A549 (cell line): ENCODE measurements at regions not wholly inside any gene's neighbourhood (a gene's known extent, or its start where the extent isn't known, plus 50 kb on each side); places are given as distances from the start of the nearest gene placed in this dataset.

Experiments
- ATAC-seq, 2 experiments: fragments of 200-7000 bp in 1 of 2; fragments of >200 bp in 1 of 2; cut with Nextera tagmentation in 1 of 2; cut with Tn5 transposase in 1 of 2; 3 replicates each; pipeline versions ENCODE4 v1.8.0 to v1.9.1; 2018 to 2020; ENCODE audit warnings: mild to moderate bottlenecking in 1 of 2, moderate library complexity in 1 of 2
- CTCF ChIA-PET: fragments of 300-600 bp; sonication (Branson Sonifier 250); formaldehyde crosslinking; extraction: SDS; loops from one replicate; lab custom pipeline; 2021; ENCODE audit warnings: antibody characterized with exemption, inconsistent platforms; lab: Yijun Ruan, JAX
- POLR2A ChIA-PET: fragments of 350-600 bp; formaldehyde crosslinking; extraction: SDS; loops from one replicate; lab custom pipeline; 2021; ENCODE audit warnings: antibody characterized with exemption, inconsistent platforms; lab: Yijun Ruan, JAX
- DNase-seq, 2 experiments: peaks; one replicate each; pipeline versions ENCODE4 v3.0.0 to v3.0.0-alpha.2; 2011 to 2016; ENCODE audit warnings: low read depth in 1 of 2, low spot score in 1 of 2
- FAIRE-seq: peaks from 2 replicates; lab custom pipeline; 2011; peaks lifted over from hg19 to GRCh38; lab: Jason Lieb, UNC
- H3K27ac ChIP-seq, 2 experiments: fragments of >200 bp; sonication (Bioruptor Twin); formaldehyde crosslinking; 3 replicates each; pipeline ENCODE4 v1.5.1; 2016 to 2017
- H3K4me1 ChIP-seq: fragments of >200 bp; sonication (Bioruptor Twin); formaldehyde crosslinking; 3 replicates; pipeline ENCODE4 v1.6.1; 2016
- H3K4me2 ChIP-seq: fragments of >200 bp; sonication (Bioruptor Twin); formaldehyde crosslinking; 3 replicates; pipeline ENCODE4 v1.6.1; 2016
- H3K4me3 ChIP-seq: fragments of >200 bp; sonication (Bioruptor Twin); formaldehyde crosslinking; 3 replicates; pipeline ENCODE4 v1.5.1; 2016
- H3K9me3 ChIP-seq: fragments of >200 bp; sonication (Bioruptor Twin); formaldehyde crosslinking; 3 replicates; pipeline ENCODE4 v1.6.1; 2016
- BHLHE40 ChIP-seq: IDR thresholded peaks from 2 replicates; pipeline ENCODE4 v1.6.1; 2012; ENCODE audit warnings: low read depth, low read length, inconsistent platforms
- CBX8 ChIP-seq: fragments of 200-600 bp; sonication (generic); IDR thresholded peaks from 2 replicates; pipeline ENCODE4 v1.6.1; 2016
- CEBPB ChIP-seq, 2 experiments: fragments of >200 bp in 1 of 2; sonication (Bioruptor Twin) in 1 of 2; formaldehyde crosslinking in 1 of 2; IDR thresholded peaks; 2 replicates each; pipeline ENCODE4 v1.6.1; 2012 to 2016
- CHD2 ChIP-seq: fragments of 150-350 bp; IDR thresholded peaks from 2 replicates; pipeline ENCODE4 v1.6.1; 2014; ENCODE audit warnings: low read length; ENCODE audit not compliant: partially characterized antibody
- CHD4 ChIP-seq: fragments of 200-600 bp; sonication (generic); IDR thresholded peaks from 2 replicates; pipeline ENCODE4 v1.6.1; 2016; ENCODE audit warnings: antibody characterized with exemption, mild to moderate bottlenecking, borderline replicate concordance
- EHMT2 ChIP-seq: fragments of 200-600 bp; sonication (generic); IDR thresholded peaks from 2 replicates; pipeline ENCODE4 v1.6.1; 2016; ENCODE audit warnings: antibody characterized with exemption, low read depth, mild to moderate bottlenecking, moderate library complexity
- EP300 ChIP-seq, 2 experiments: fragments of >200 bp; sonication (Bioruptor Twin); formaldehyde crosslinking; IDR thresholded peaks; 2 replicates in 1 of 2; 3 replicates in 1 of 2; pipeline ENCODE4 v1.6.1; 2016 to 2017
- FOSB ChIP-seq: fragments of 250-450 bp; sonication (Bioruptor Pico); IDR thresholded peaks from 2 replicates; pipeline ENCODE4 v1.5.0; 2020; ENCODE audit warnings: mild to moderate bottlenecking, moderate library complexity
- HDAC2 ChIP-seq: fragments of 200-600 bp; sonication (generic); IDR thresholded peaks from 2 replicates; pipeline ENCODE4 v1.6.1; 2016
- KDM1A ChIP-seq: fragments of 200-600 bp; sonication (generic); IDR thresholded peaks from 2 replicates; pipeline ENCODE4 v1.6.1; 2016; ENCODE audit warnings: low read depth, mild to moderate bottlenecking
- MAFK ChIP-seq: fragments of 450-650 bp; IDR thresholded peaks from 2 replicates; pipeline ENCODE4 v1.6.1; 2014; ENCODE audit not compliant: partially characterized antibody
- NR3C1 ChIP-seq: fragments of >200 bp; sonication (Bioruptor Twin); formaldehyde crosslinking; IDR thresholded peaks from 3 replicates; pipeline ENCODE4 v1.6.1; 2017
- PHF8 ChIP-seq: fragments of 200-600 bp; sonication (generic); IDR thresholded peaks from 2 replicates; pipeline ENCODE4 v1.6.1; 2016; ENCODE audit warnings: low read depth, mild to moderate bottlenecking, antibody characterized with exemption, moderate library complexity, borderline replicate concordance
- RNF2 ChIP-seq: fragments of 200-600 bp; sonication (generic); IDR thresholded peaks from 2 replicates; pipeline ENCODE4 v1.6.1; 2016; ENCODE audit warnings: low read depth, mild to moderate bottlenecking, antibody characterized with exemption, moderate library complexity, borderline replicate concordance
- ZC3H11A ChIP-seq: fragments of 450-650 bp; IDR thresholded peaks from 2 replicates; pipeline ENCODE4 v1.6.1; 2014; ENCODE audit warnings: antibody characterized with exemption, mild to moderate bottlenecking
- ZFP36 ChIP-seq: fragments of 450-650 bp; IDR thresholded peaks from 2 replicates; pipeline ENCODE4 v1.6.1; 2014; ENCODE audit warnings: borderline replicate concordance; ENCODE audit not compliant: partially characterized antibody
- ZSCAN20 ChIP-seq: fragments of 250-450 bp; sonication (Bioruptor Pico); IDR thresholded peaks from 2 replicates; pipeline ENCODE4 v1.8.0; 2022; ENCODE audit warnings: mild to moderate bottlenecking, moderate library complexity
- WGBS: methylation state at CpG from one replicate; pipeline ENCODE4 v1.1.6; 2017; ENCODE audit errors: missing lambda C conversion rate; 5-methylcytosine and 5-hydroxymethylcytosine counted together
- TF ChIP-seq, protein P1 (sequence below): fragments of 200-600 bp; sonication (generic); IDR thresholded peaks from 2 replicates; pipeline ENCODE4 v1.6.1; 2016; ENCODE audit warnings: antibody characterized with exemption, mild to moderate bottlenecking, moderate library complexity
- TF ChIP-seq, protein P2 (sequence below): fragments of 250-450 bp; sonication (Bioruptor Pico); IDR thresholded peaks from 2 replicates; pipeline ENCODE4 v1.5.0; 2021; ENCODE audit warnings: mild to moderate bottlenecking, moderate library complexity, borderline replicate concordance
- TF ChIP-seq, protein P3 (sequence below): fragments of 450-650 bp; IDR thresholded peaks from 2 replicates; pipeline ENCODE4 v1.6.1; 2014; ENCODE audit warnings: antibody characterized with exemption
- TF ChIP-seq, protein P4 (sequence below): fragments of >200 bp; sonication (Bioruptor Twin); formaldehyde crosslinking; IDR thresholded peaks from 3 replicates; pipeline ENCODE4 v1.5.1; 2016
- TF ChIP-seq, protein P5 (sequence below): IDR thresholded peaks from 2 replicates; pipeline ENCODE4 v1.6.1; 2012; ENCODE audit warnings: low read depth, borderline replicate concordance

DNA sequence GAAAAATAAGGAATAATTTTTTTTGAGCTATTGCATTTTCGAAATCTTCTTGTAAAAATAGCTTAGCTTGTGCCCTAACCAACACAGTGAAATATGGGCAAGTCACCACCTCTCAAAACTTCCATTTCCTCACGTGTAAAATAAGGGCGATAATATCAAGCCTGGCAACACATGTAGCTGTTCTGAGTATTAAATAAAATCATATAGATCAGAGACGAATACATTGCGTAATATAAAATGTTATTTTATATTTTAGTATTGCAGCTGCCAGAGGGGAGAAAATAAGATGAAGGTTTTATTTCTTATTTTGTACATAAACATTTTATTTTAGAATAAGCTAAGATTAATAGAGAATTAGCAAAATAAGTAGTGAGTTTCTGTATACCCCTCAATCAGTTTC is 85.9 kb downstream of the C21orf91 start:
- ChIA-PET POLR2A (no interaction called here), CTCF (no interaction called here)
- no peak overlapping the region for H3K27ac ChIP-seq
- 57% methylated on average over 5 of the region's 5 CpGs for WGBS
- no peak for TF ChIP-seq NR3C1
- TF ChIP-seq KDM1A = no peak
- no peak for TF ChIP-seq CHD4
- no peak overlapping the region for H3K4me3 ChIP-seq
- no peaks in the 10 kb centered on the region for H3K4me1 ChIP-seq
- DNase-seq (no peak), FAIRE-seq (no peak), ATAC-seq (no peak)
- no peak overlapping the region for H3K4me2 ChIP-seq
- H3K9me3 ChIP-seq = no peaks in the 10 kb centered on the region

DNA sequence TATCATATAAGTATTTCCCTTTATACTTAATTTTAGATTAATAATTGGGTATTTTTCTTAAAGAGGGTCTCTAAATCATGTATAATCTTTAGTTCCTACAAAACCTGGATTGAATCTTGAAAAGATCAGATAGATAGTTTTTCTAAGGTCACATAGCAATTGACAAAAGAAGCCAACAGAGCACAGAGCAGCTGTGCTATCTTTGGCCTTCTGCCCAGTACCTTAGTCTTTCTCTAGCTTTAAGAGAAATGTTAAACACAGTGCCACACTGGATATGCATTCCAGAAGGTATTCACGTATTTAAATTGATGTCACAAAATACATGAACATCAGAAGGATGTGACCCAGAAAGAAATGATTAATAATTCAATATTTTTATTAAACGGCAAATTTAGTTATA is 86.8 kb downstream of the C21orf91 start:
- WGBS = 24% methylated on average over 2 of the region's 2 CpGs
- TF ChIP-seq RNF2 (no peak), HDAC2 (no peak), MAFK (no peak), ZC3H11A (no peak), EHMT2 (no peak), PHF8 (no peak), FOSB (no peak), ZFP36 (no peak), CEBPB (IDR thresholded peaks at IDR 0.05) (no peak), BHLHE40 (no peak), ZSCAN20 (no peak), CBX8 (no peak), EP300 (IDR thresholded peaks at IDR 0.05) (no peak), CHD2 (no peak)
- TF ChIP-seq, protein P1, sequence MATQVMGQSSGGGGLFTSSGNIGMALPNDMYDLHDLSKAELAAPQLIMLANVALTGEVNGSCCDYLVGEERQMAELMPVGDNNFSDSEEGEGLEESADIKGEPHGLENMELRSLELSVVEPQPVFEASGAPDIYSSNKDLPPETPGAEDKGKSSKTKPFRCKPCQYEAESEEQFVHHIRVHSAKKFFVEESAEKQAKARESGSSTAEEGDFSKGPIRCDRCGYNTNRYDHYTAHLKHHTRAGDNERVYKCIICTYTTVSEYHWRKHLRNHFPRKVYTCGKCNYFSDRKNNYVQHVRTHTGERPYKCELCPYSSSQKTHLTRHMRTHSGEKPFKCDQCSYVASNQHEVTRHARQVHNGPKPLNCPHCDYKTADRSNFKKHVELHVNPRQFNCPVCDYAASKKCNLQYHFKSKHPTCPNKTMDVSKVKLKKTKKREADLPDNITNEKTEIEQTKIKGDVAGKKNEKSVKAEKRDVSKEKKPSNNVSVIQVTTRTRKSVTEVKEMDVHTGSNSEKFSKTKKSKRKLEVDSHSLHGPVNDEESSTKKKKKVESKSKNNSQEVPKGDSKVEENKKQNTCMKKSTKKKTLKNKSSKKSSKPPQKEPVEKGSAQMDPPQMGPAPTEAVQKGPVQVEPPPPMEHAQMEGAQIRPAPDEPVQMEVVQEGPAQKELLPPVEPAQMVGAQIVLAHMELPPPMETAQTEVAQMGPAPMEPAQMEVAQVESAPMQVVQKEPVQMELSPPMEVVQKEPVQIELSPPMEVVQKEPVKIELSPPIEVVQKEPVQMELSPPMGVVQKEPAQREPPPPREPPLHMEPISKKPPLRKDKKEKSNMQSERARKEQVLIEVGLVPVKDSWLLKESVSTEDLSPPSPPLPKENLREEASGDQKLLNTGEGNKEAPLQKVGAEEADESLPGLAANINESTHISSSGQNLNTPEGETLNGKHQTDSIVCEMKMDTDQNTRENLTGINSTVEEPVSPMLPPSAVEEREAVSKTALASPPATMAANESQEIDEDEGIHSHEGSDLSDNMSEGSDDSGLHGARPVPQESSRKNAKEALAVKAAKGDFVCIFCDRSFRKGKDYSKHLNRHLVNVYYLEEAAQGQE = no peak
- TF ChIP-seq, protein P2, sequence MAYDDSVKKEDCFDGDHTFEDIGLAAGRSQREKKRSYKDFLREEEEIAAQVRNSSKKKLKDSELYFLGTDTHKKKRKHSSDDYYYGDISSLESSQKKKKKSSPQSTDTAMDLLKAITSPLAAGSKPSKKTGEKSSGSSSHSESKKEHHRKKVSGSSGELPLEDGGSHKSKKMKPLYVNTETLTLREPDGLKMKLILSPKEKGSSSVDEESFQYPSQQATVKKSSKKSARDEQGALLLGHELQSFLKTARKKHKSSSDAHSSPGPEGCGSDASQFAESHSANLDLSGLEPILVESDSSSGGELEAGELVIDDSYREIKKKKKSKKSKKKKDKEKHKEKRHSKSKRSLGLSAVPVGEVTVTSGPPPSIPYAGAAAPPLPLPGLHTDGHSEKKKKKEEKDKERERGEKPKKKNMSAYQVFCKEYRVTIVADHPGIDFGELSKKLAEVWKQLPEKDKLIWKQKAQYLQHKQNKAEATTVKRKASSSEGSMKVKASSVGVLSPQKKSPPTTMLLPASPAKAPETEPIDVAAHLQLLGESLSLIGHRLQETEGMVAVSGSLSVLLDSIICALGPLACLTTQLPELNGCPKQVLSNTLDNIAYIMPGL (CRISPR knock-in tag) = no peak
- TF ChIP-seq, protein P3, sequence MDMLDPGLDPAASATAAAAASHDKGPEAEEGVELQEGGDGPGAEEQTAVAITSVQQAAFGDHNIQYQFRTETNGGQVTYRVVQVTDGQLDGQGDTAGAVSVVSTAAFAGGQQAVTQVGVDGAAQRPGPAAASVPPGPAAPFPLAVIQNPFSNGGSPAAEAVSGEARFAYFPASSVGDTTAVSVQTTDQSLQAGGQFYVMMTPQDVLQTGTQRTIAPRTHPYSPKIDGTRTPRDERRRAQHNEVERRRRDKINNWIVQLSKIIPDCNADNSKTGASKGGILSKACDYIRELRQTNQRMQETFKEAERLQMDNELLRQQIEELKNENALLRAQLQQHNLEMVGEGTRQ = no peak
- TF ChIP-seq, protein P4, sequence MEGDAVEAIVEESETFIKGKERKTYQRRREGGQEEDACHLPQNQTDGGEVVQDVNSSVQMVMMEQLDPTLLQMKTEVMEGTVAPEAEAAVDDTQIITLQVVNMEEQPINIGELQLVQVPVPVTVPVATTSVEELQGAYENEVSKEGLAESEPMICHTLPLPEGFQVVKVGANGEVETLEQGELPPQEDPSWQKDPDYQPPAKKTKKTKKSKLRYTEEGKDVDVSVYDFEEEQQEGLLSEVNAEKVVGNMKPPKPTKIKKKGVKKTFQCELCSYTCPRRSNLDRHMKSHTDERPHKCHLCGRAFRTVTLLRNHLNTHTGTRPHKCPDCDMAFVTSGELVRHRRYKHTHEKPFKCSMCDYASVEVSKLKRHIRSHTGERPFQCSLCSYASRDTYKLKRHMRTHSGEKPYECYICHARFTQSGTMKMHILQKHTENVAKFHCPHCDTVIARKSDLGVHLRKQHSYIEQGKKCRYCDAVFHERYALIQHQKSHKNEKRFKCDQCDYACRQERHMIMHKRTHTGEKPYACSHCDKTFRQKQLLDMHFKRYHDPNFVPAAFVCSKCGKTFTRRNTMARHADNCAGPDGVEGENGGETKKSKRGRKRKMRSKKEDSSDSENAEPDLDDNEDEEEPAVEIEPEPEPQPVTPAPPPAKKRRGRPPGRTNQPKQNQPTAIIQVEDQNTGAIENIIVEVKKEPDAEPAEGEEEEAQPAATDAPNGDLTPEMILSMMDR = no peak
- TF ChIP-seq, protein P5, sequence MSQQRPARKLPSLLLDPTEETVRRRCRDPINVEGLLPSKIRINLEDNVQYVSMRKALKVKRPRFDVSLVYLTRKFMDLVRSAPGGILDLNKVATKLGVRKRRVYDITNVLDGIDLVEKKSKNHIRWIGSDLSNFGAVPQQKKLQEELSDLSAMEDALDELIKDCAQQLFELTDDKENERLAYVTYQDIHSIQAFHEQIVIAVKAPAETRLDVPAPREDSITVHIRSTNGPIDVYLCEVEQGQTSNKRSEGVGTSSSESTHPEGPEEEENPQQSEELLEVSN = no peak
- CTCF ChIA-PET = no interaction called here
- ATAC-seq (no peak), FAIRE-seq (no peak), DNase-seq (no peak)
- Histone ChIP-seq H3K27ac (no peak overlapping the region), H3K4me2 (no peak overlapping the region), H3K4me1 (no peaks in the 10 kb centered on the region), H3K4me3 (no peak overlapping the region), H3K9me3 (no peaks in the 10 kb centered on the region)
- POLR2A ChIA-PET = no interaction called here
